ENCODE measurements at regions not wholly inside any gene's neighbourhood (a gene's known extent, or its start where the extent isn't known, plus 50 kb on each side); places are given as distances from the start of the nearest gene placed in this dataset.

- TF ChIP-seq USF2 (IDR thresholded peaks at IDR 0.05; ENCODE audit: low read length) (no peak), TAF7 (optimal IDR thresholded peaks at IDR 0.05; ENCODE audit: borderline replicate concordance, low read depth, low read length) (no peak), BACH1 (IDR thresholded peaks at IDR 0.05; ENCODE audit: low read length) (no peak)
These were observed 662.0 kb upstream of the CPEB2 start (continued) for GRCh38 chr4:14340321-14340720.

Measured in H1 (cell line).